Bronchial epithelial cell (primary cell): ENCODE measurements at regions not wholly inside any gene's neighbourhood (a gene's known extent, or its start where the extent isn't known, plus 50 kb on each side); places are given as distances from the start of the nearest gene placed in this dataset.

Source experiments
- DNase-seq: peaks from one replicate; pipeline ENCODE4 v3.0.0-alpha.2; 2010; ENCODE audit warnings: low read depth
- FAIRE-seq: peaks from 2 replicates; lab custom pipeline; 2011; peaks lifted over from hg19 to GRCh38; lab: Jason Lieb, UNC
- H3K27me3 ChIP-seq: 2 replicates; pipeline ENCODE4 v1.5.1; 2011; ENCODE audit warnings: low read length; ENCODE audit not compliant: control insufficient read depth, insufficient read depth
- H3K36me3 ChIP-seq: 2 replicates; pipeline ENCODE4 v1.5.1; 2011; ENCODE audit warnings: low read length; ENCODE audit not compliant: control insufficient read depth, insufficient read depth
- H3K4me3 ChIP-seq: 2 replicates; pipeline ENCODE4 v1.5.1; 2011; ENCODE audit warnings: mild to moderate bottlenecking, low read depth, low read length, control low read depth
- CTCF ChIP-seq: IDR thresholded peaks from 2 replicates; pipeline ENCODE4 v1.5.1; 2011; ENCODE audit warnings: mild to moderate bottlenecking, moderate library complexity, low read length, control low read depth, inconsistent platforms; ENCODE audit not compliant: insufficient read depth, severe bottlenecking

DNA sequence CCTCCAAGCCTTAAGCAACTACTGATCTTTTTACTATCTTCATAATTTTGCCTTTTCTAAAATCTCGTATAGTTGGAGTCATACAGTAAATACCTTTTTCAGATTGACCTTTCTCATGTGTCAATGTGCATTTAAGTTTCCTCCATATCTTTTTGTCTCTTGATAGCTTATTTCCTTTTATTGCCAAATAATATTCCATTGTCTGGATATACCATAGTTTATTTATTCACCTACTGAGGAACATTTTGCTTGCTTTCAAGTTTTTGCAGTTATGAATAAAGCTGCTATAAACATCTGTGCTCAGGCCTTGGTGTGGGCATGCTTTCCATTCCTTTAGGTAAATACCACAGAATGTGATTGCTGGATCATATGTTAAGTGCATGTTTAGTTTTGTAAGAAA lies 161.2 kb upstream of the GNAI1 start:
- Histone ChIP-seq H3K36me3 (no peaks in the 10 kb centered on the region), H3K4me3 (no peak overlapping the region), H3K27me3 (no peaks in the 10 kb centered on the region)
- DNase-seq (no peak), FAIRE-seq (no peak)
- TF ChIP-seq CTCF: no peak

DNA sequence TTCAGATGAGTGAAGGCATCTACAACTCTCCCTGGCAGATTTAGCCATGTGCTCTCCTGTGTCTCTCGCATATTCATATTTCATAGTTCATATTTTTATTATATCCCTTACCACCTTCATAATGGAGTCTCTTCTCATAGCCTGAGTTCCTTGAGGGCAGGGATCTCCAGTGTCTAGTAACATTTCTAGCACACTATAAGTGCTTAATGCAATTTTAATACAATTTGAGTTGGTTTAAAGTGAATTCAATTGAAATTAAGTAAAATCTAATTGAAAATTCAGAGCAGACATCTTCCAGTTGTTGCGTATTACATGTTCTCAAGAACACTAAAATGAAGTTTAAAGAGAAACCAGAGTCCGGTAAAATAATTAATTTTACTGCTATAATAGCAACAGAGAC lies 163.6 kb upstream of the GNAI1 start:
- no peak for FAIRE-seq
- Histone ChIP-seq H3K36me3 (no peaks in the 10 kb centered on the region), H3K4me3 (no peak overlapping the region), H3K27me3 (no peaks in the 10 kb centered on the region)
- DNase-seq: no peak
- no peak for TF ChIP-seq CTCF

DNA sequence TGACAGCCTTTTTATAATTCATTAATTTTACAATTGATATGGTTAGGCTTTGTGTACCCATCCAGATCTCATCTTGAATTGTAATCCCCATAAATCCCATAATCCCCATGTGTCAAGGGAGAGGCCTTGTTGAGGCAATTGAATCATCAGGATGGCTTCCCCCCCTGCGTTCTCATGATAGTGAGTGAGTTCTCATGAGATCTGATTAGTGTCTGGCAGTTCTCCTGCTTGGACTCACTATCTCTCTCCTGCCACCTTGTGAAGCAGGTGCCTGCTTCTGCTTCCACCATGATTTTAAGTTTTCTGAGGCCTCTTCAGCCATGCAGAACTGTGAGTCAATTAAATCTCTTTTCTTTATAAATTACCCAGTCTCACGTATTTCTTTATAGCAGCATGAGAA lies 165.7 kb upstream of the GNAI1 start:
- Histone ChIP-seq H3K27me3 (no peaks in the 10 kb centered on the region), H3K4me3 (no peak overlapping the region), H3K36me3 (no peaks in the 10 kb centered on the region)
- no peak for DNase-seq
- no peak for FAIRE-seq
- TF ChIP-seq CTCF: no peak

GRCh38 chr7:79968077-79968648 lies 166.5 kb upstream of the GNAI1 start:
- H3K4me3 ChIP-seq: no peak overlapping the region
- TF ChIP-seq CTCF: no peak
- DNase-seq (no peak), FAIRE-seq (no peak)
- no peaks in the 10 kb centered on the region for H3K36me3 ChIP-seq
- no peaks in the 10 kb centered on the region for H3K27me3 ChIP-seq

- no peak for TF ChIP-seq CTCF
- FAIRE-seq (no peak), DNase-seq (no peak)
- H3K36me3 ChIP-seq: no peaks in the 10 kb centered on the region
- no peak overlapping the region for H3K4me3 ChIP-seq
- H3K27me3 ChIP-seq: no peaks in the 10 kb centered on the region
These were observed 168.7 kb upstream of the GNAI1 start for GRCh38 chr7:79965946-79966345.

GRCh38 chr7:79964463-79964862 lies 170.2 kb upstream of the GNAI1 start:
- DNase-seq: no peak
- FAIRE-seq: no peak
- Histone ChIP-seq H3K4me3 (no peak overlapping the region), H3K27me3 (no peaks in the 10 kb centered on the region), H3K36me3 (no peaks in the 10 kb centered on the region)
- no peak for TF ChIP-seq CTCF
